ENCODE measurements at regions not wholly inside any gene's neighbourhood (a gene's known extent, or its start where the extent isn't known, plus 50 kb on each side); places are given as distances from the start of the nearest gene placed in this dataset.

DNA sequence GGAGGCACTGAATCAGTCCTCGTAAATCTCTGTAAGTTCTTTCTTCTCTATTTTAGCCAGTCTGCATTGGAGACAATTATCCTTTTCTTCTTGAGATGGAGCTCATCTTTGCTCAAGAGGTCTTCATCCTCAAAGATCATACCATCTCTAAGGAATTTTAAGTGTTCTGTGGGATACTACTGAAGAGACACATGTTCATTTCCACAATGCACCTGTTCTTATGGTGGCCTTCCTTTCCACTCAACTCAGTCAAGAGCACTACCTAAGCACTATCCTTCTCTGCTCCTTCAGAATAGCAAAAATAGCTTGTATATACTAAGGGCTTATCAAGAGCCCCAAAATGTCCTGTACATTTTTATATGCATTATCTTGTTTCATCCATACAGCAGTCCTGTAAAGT is 214.0 kb downstream of the KLF5 start:
- TF ChIP-seq, protein P1, sequence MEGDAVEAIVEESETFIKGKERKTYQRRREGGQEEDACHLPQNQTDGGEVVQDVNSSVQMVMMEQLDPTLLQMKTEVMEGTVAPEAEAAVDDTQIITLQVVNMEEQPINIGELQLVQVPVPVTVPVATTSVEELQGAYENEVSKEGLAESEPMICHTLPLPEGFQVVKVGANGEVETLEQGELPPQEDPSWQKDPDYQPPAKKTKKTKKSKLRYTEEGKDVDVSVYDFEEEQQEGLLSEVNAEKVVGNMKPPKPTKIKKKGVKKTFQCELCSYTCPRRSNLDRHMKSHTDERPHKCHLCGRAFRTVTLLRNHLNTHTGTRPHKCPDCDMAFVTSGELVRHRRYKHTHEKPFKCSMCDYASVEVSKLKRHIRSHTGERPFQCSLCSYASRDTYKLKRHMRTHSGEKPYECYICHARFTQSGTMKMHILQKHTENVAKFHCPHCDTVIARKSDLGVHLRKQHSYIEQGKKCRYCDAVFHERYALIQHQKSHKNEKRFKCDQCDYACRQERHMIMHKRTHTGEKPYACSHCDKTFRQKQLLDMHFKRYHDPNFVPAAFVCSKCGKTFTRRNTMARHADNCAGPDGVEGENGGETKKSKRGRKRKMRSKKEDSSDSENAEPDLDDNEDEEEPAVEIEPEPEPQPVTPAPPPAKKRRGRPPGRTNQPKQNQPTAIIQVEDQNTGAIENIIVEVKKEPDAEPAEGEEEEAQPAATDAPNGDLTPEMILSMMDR (IDR thresholded peaks at IDR 0.05; ENCODE audit: unreplicated experiment), result no peak
- Mint-ChIP-seq H3K27me3 (no peaks in the 10 kb centered on the region), H3K4me1 (ENCODE audit: low read depth) (peaks cover 4% of the 10 kb centered on the region), H3K9me3 (ENCODE audit: low read depth) (peaks cover 17% of the 10 kb centered on the region), H3K36me3 (ENCODE audit: insufficient read depth) (peaks cover 5% of the 10 kb centered on the region), H3K27ac (no peak overlapping the region), H3K4me3 (ENCODE audit: low read depth) (no peak overlapping the region)
- no peak for DNase-seq (ENCODE audit: low spot score, unreplicated experiment)

DNA sequence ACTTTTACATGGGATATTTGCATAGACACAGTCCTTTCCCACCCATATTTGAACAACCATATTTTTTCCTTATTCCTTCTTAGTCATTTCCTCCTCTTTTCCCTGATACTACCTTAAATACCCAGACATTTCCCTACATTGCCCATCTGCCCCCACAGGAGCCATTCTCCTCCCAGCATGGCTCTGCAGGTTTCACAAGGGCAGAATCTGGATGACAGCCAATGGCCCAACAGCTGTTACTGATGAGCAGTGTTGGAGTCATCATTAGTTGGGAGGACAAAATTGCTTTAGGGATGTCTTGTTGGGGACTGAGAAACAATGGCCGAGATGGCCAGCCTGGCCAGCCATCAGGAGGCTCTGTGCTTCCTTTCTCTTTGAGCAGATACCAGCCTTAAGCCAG is 209.5 kb downstream of the KLF5 start:
- Mint-ChIP-seq H3K27ac (no peak overlapping the region), H3K4me1 (ENCODE audit: low read depth) (peaks cover 13% of the 10 kb centered on the region), H3K36me3 (ENCODE audit: insufficient read depth) (no peaks in the 10 kb centered on the region), H3K4me3 (ENCODE audit: low read depth) (peak overlapping the region; percentile 31), H3K27me3 (no peaks in the 10 kb centered on the region), H3K9me3 (ENCODE audit: low read depth) (peaks cover 4% of the 10 kb centered on the region)
- TF ChIP-seq, protein P1 (IDR thresholded peaks at IDR 0.05; ENCODE audit: unreplicated experiment), result no peak
- no peak for DNase-seq (ENCODE audit: low spot score, unreplicated experiment)

DNA sequence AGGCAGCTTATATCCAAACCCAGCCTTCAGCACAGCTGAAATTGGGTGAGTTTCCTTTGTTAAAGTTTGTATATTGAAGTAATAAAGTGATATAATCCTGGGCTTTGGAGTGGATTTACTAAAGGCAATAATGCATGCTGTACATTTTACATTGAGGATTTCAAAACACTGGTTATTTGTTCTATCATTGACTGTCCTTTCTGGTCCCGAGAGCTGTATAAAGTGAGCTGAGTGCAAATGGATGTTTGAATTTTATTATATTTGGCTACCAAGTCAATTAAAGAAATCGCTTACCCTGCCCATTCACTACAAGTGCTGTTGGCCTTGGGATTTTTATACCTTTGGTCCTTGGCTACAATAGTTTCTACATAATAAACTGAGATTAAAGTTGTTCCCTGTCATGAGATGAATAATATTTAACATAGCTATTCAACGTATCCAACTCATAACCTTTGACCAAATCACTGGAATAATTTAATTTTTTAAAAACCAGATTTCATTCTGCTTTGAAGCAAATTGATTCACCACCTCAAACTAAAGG is 207.9 kb downstream of the KLF5 start:
- no peak overlapping the region for H3K4me3 Mint-ChIP-seq (ENCODE audit: low read depth)
- DNase-seq (ENCODE audit: low spot score, unreplicated experiment), result no peak
- TF ChIP-seq, protein P1 (IDR thresholded peaks at IDR 0.05; ENCODE audit: unreplicated experiment), result no peak
- no peaks in the 10 kb centered on the region for H3K27me3 Mint-ChIP-seq
- H3K4me1 Mint-ChIP-seq (ENCODE audit: low read depth), result peaks cover 14% of the 10 kb centered on the region
- H3K36me3 Mint-ChIP-seq (ENCODE audit: insufficient read depth), result no peaks in the 10 kb centered on the region
- H3K9me3 Mint-ChIP-seq (ENCODE audit: low read depth), result peaks cover 4% of the 10 kb centered on the region
- no peak overlapping the region for H3K27ac Mint-ChIP-seq

DNA sequence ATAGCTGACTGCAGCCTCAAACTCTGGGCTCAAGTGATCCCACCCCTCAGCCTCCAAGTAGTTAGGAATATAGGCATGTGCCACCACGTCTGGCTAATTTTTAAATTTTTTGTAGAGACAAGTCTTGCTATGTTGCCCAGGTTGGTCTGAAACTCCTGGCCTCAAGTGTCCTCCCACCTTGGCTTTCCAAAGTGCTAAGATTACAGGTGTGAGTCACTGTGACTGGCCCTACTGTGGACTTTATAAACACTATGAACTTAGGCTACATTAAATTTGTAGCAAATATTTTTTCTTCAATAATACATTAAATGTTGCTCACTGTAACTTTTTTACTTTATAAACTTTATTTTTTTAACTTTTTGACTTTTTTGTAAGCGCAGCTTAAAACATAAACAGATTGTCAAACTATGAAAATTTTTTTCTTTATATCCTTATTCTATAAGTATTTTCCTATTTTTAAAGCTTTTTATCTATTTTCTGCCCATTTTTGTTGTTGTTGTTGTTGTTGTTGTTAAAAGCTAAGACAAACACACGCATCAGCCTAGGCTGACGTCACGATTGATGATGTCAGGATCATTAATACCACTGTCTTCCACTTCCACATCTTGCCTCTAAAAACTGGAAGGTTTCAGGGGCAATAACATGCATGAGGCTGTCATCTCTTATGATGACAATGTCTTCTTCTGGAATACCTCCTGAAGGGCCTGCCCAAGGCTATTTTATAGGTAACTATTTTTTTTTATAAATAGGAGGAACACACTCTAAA is 204.2 kb downstream of the KLF5 start:
- no peak overlapping the region for H3K4me3 Mint-ChIP-seq (ENCODE audit: low read depth)
- no peaks in the 10 kb centered on the region for H3K27me3 Mint-ChIP-seq
- peaks cover 29% of the 10 kb centered on the region for H3K4me1 Mint-ChIP-seq (ENCODE audit: low read depth)
- no peak overlapping the region for H3K27ac Mint-ChIP-seq
- TF ChIP-seq, protein P1 (IDR thresholded peaks at IDR 0.05; ENCODE audit: unreplicated experiment), result no peak
- no peak for DNase-seq (ENCODE audit: low spot score, unreplicated experiment)
- no peaks in the 10 kb centered on the region for H3K9me3 Mint-ChIP-seq (ENCODE audit: low read depth)
- no peaks in the 10 kb centered on the region for H3K36me3 Mint-ChIP-seq (ENCODE audit: insufficient read depth)

DNA sequence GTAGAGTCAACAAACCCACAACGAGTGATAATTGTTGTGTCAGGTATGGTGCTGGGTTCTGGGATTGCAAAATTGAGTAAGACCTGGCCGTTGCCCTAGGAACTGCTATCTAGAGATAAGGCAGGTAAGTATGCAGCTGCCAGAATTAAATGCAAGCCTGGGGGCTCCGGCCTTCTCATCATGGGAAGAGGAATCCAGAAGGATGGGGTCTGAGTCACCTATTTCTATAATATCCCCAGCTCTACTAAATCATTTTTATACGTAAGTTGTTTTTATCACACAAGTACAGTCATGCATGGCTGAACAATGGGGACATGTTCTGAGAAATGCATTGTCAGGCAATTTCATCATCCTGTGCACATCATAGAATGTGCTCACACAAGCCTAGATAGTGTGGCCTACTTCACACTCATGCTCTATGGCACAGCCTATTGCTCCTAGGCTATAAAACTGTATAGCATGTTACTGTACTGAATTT is 203.0 kb downstream of the KLF5 start:
- no peak for DNase-seq (ENCODE audit: low spot score, unreplicated experiment)
- no peaks in the 10 kb centered on the region for H3K27me3 Mint-ChIP-seq
- H3K9me3 Mint-ChIP-seq (ENCODE audit: low read depth), result no peaks in the 10 kb centered on the region
- H3K36me3 Mint-ChIP-seq (ENCODE audit: insufficient read depth), result no peaks in the 10 kb centered on the region
- H3K27ac Mint-ChIP-seq, result no peak overlapping the region
- H3K4me1 Mint-ChIP-seq (ENCODE audit: low read depth), result peaks cover 29% of the 10 kb centered on the region
- no peak overlapping the region for H3K4me3 Mint-ChIP-seq (ENCODE audit: low read depth)
- TF ChIP-seq, protein P1 (IDR thresholded peaks at IDR 0.05; ENCODE audit: unreplicated experiment), result no peak

Measured in progenitor cell of endocrine pancreas (in vitro differentiated cells).